Uterus (tissue), 2 donors: ENCODE measurements at regions not wholly inside any gene's neighbourhood (a gene's known extent, or its start where the extent isn't known, plus 50 kb on each side); places are given as distances from the start of the nearest gene placed in this dataset.

ENCODE experiments used
- POLR2A ChIP-seq, 2 donors: fragments of 450-650 bp; IDR thresholded peaks; one replicate each; pipeline ENCODE4 v1.6.1; 2016; ENCODE audit warnings: antibody characterized with exemption in 2 of 2, mild to moderate bottlenecking in 1 of 2, moderate library complexity in 1 of 2
- TF ChIP-seq, protein P1 (sequence below), 4 experiments: fragments of 200-600 bp in 2 of 4; fragments of 450-650 bp in 2 of 4; sonication (generic) in 2 of 4; IDR thresholded peaks; one replicate each; pipeline ENCODE4 v1.5.1; 2016 to 2019; ENCODE audit warnings: antibody characterized with exemption in 4 of 4, mild to moderate bottlenecking in 2 of 4, moderate library complexity in 1 of 4

DNA sequence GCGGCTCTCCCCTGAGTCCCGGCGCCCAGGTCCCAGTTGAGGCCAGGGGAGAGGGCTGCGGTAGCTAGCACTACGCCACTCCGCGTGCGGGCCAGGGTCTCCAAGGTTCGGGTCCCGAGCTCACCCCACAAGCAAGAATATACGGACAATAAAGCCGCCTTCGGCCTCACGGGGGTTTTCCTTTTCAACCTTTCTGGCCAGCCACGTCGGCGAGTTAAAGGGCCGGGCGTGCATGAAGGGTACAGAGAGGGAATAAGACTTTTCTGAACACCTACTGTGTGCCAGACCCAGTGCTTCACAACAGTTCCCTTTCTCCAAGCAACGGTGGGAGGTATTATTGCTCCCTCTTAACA lies 138.5 kb upstream of the ZIC3 start:
- TF ChIP-seq, protein P1, sequence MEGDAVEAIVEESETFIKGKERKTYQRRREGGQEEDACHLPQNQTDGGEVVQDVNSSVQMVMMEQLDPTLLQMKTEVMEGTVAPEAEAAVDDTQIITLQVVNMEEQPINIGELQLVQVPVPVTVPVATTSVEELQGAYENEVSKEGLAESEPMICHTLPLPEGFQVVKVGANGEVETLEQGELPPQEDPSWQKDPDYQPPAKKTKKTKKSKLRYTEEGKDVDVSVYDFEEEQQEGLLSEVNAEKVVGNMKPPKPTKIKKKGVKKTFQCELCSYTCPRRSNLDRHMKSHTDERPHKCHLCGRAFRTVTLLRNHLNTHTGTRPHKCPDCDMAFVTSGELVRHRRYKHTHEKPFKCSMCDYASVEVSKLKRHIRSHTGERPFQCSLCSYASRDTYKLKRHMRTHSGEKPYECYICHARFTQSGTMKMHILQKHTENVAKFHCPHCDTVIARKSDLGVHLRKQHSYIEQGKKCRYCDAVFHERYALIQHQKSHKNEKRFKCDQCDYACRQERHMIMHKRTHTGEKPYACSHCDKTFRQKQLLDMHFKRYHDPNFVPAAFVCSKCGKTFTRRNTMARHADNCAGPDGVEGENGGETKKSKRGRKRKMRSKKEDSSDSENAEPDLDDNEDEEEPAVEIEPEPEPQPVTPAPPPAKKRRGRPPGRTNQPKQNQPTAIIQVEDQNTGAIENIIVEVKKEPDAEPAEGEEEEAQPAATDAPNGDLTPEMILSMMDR (IDR thresholded peaks at IDR 0.05) = no peak
- no peak for TF ChIP-seq POLR2A (IDR thresholded peaks at IDR 0.05)
